ENCODE measurements at regions not wholly inside any gene's neighbourhood (a gene's known extent, or its start where the extent isn't known, plus 50 kb on each side); places are given as distances from the start of the nearest gene placed in this dataset.

DNA sequence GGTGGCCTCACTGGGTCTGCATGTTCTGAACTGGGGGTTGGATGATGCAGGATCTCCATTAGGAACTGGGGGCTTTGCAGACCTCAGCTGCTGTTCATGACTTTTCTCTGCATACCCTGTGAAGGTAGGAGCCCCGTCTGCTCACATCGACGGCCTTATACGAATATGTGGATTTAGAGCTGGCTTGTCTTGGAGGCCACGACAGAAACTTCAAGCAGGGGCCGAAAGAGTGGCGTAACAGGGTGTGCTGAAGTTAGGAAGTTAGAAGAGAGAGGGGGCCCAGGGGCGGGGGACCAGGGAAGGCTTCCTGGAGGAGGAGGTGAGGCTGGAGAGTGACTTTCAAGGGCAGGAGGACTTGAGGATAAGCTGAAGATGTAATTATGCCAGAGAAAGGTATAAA, 144.9 kb downstream of the TSN start:
- TF ChIP-seq, protein P1, sequence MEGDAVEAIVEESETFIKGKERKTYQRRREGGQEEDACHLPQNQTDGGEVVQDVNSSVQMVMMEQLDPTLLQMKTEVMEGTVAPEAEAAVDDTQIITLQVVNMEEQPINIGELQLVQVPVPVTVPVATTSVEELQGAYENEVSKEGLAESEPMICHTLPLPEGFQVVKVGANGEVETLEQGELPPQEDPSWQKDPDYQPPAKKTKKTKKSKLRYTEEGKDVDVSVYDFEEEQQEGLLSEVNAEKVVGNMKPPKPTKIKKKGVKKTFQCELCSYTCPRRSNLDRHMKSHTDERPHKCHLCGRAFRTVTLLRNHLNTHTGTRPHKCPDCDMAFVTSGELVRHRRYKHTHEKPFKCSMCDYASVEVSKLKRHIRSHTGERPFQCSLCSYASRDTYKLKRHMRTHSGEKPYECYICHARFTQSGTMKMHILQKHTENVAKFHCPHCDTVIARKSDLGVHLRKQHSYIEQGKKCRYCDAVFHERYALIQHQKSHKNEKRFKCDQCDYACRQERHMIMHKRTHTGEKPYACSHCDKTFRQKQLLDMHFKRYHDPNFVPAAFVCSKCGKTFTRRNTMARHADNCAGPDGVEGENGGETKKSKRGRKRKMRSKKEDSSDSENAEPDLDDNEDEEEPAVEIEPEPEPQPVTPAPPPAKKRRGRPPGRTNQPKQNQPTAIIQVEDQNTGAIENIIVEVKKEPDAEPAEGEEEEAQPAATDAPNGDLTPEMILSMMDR (IDR thresholded peaks at IDR 0.05; ENCODE audit: low read depth, low read length), result no peak
- TF ChIP-seq EZH2phosphoT487 (IDR thresholded peaks at IDR 0.05; ENCODE audit: low read depth), result no peak

Data from OCI-LY3 (cell line).